CD4-positive, CD25-positive, alpha-beta regulatory T cell (primary cell): ENCODE measurements at regions not wholly inside any gene's neighbourhood (a gene's known extent, or its start where the extent isn't known, plus 50 kb on each side); places are given as distances from the start of the nearest gene placed in this dataset.

ENCODE experiments used
- ATAC-seq, 2 donors: fragments of 150-1000 bp; cut with Tn5 transposase; one replicate each; pipeline ENCODE4 v1.10.0; 2021; ENCODE audit warnings: low read depth in 2 of 2, moderate number of reproducible peaks in 2 of 2, moderate library complexity in 1 of 2
- DNase-seq, 3 donors: peaks; one replicate each; pipeline versions ENCODE4 v3.0.0 to v3.0.0-alpha.2; 2012 to 2022; ENCODE audit warnings: mixed read lengths in 1 of 3
- H3K27ac ChIP-seq: one replicate; pipeline ENCODE4 v1.7.0; 2013; ENCODE audit warnings: mild to moderate bottlenecking, low read length; ENCODE audit not compliant: insufficient read depth, poor library complexity, severe bottlenecking
- H3K27me3 ChIP-seq: one replicate; pipeline ENCODE4 v1.7.0; 2013; ENCODE audit warnings: low read length; ENCODE audit not compliant: control insufficient read depth, insufficient read depth
- H3K36me3 ChIP-seq: one replicate; pipeline ENCODE4 v1.7.0; 2013; ENCODE audit warnings: mild to moderate bottlenecking, low read length, moderate library complexity; ENCODE audit not compliant: control insufficient read depth, insufficient read depth
- H3K4me1 ChIP-seq: 2 replicates; pipeline ENCODE4 v1.7.0; 2013; ENCODE audit warnings: mild to moderate bottlenecking, low read length; ENCODE audit not compliant: insufficient read depth, control insufficient read depth, poor library complexity, severe bottlenecking
- H3K4me3 ChIP-seq: one replicate; pipeline ENCODE4 v1.7.0; 2013; ENCODE audit warnings: low read depth, mild to moderate bottlenecking, low read length, moderate library complexity
- H3K9me3 ChIP-seq, 2 experiments: 1 replicate in 1 of 2; 2 replicates in 1 of 2; pipeline ENCODE4 v1.7.0; 2013; ENCODE audit warnings: low read length in 2 of 2, mild to moderate bottlenecking in 1 of 2, moderate library complexity in 1 of 2; ENCODE audit not compliant: control insufficient read depth in 2 of 2
- H3K27ac Mint-ChIP-seq, 3 donors: one replicate each; pipeline ENCODE4 v1.8.0; 2020 to 2022; ENCODE audit warnings: mild to moderate bottlenecking in 3 of 3, mixed read lengths in 3 of 3, moderate library complexity in 2 of 3
- H3K27me3 Mint-ChIP-seq: one replicate; pipeline ENCODE4 v1.8.0; 2022; ENCODE audit warnings: mild to moderate bottlenecking, mixed read lengths
- H3K36me3 Mint-ChIP-seq: one replicate; pipeline ENCODE4 v1.8.0; 2020; ENCODE audit warnings: mixed read lengths
- H3K4me1 Mint-ChIP-seq, 4 donors: one replicate each; pipeline ENCODE4 v1.8.0; 2020 to 2022; ENCODE audit warnings: mixed read lengths in 4 of 4, mild to moderate bottlenecking in 1 of 4
- H3K4me3 Mint-ChIP-seq, 4 donors: one replicate each; pipeline ENCODE4 v1.8.0; 2020 to 2022; ENCODE audit warnings: mild to moderate bottlenecking in 4 of 4, mixed read lengths in 4 of 4, moderate library complexity in 3 of 4
- H3K9me3 Mint-ChIP-seq, 7 donors: one replicate each; pipeline ENCODE4 v1.8.0; 2020 to 2022; ENCODE audit warnings: mixed read lengths in 7 of 7, mild to moderate bottlenecking in 3 of 7, moderate library complexity in 2 of 7

DNA sequence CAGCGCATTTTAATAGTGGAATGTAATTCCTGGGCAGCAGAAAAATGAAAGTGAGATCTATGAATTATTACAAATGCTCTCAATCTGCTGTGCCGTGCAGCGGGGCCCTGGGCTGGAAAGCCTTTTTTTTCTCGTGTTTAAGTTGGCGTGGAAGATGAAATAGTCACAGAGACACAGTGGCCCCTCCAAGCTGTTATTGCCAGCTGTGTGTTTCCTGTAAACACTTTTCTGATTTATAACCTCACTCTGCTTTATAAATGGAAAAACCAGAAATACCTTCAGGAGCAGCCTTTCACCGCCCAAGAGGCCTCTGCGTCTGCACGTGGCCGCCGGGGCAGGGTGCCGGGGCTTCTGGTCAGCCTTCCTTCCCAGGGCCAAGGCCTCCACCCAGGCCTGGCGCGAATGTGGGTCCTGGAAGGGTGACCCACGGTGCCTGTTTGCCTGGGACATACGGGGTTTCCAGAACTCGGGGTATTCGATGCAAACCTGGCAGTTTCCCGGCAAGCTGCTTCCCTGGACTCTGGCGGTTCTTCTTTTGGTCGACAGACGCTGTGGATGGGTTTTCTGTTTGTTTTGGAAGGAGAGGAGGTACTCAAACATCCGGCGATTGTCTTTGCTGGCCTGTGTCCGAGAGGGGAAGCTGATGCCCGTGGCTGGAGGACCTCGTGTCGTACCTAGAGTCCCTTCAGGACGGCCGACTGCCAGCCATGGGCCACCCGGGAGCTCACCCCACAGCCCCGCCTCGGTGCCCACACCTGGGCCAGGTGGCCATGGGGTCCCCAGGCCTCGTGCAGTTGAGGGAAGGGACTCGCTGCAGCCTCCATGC is 256.7 kb downstream of the PARP8 start:
- Mint-ChIP-seq H3K27ac (no peak overlapping the region), H3K27me3 (peaks cover 4% of the 10 kb centered on the region), H3K9me3 (peaks cover 0 to 4% (median 0%) of the 10 kb centered on the region in 7 donors), H3K4me1 (no peaks in the 10 kb centered on the region), H3K4me3 (no peak overlapping the region), H3K36me3 (no peaks in the 10 kb centered on the region)
- no peaks in the 10 kb centered on the region for H3K4me1 ChIP-seq
- DNase-seq (no peak), ATAC-seq (no peak)
- no peak overlapping the region for H3K4me3 ChIP-seq
- H3K27ac ChIP-seq: no peak overlapping the region
- no peaks in the 10 kb centered on the region for H3K27me3 ChIP-seq
- no peaks in the 10 kb centered on the region for H3K9me3 ChIP-seq
- no peaks in the 10 kb centered on the region for H3K36me3 ChIP-seq

- H3K27me3 Mint-ChIP-seq: peaks cover 4% of the 10 kb centered on the region
- H3K36me3 Mint-ChIP-seq: no peaks in the 10 kb centered on the region
- no peak overlapping the region for H3K27ac Mint-ChIP-seq
- no peak overlapping the region for H3K4me3 Mint-ChIP-seq
- H3K4me3 ChIP-seq: no peak overlapping the region
- H3K4me1 ChIP-seq: no peaks in the 10 kb centered on the region
- ATAC-seq (no peak), DNase-seq (no peak)
- H3K4me1 Mint-ChIP-seq: no peaks in the 10 kb centered on the region
- peaks cover 0 to 4% (median 0%) of the 10 kb centered on the region in 7 donors for H3K9me3 Mint-ChIP-seq
- H3K36me3 ChIP-seq: no peaks in the 10 kb centered on the region
- no peaks in the 10 kb centered on the region for H3K27me3 ChIP-seq
- H3K27ac ChIP-seq: no peak overlapping the region
- no peaks in the 10 kb centered on the region for H3K9me3 ChIP-seq
Measured at GRCh38 chr5:50923768-50924494, 257.5 kb downstream of the PARP8 start.

GRCh38 chr5:50927953-50928352 is 261.5 kb downstream of the PARP8 start:
- Mint-ChIP-seq H3K4me3 (no peak overlapping the region), H3K36me3 (no peaks in the 10 kb centered on the region), H3K9me3 (peaks cover 0 to 4% (median 0%) of the 10 kb centered on the region in 7 donors), H3K27ac (no peak overlapping the region), H3K4me1 (no peaks in the 10 kb centered on the region), H3K27me3 (peaks cover 15% of the 10 kb centered on the region)
- ATAC-seq (no peak), DNase-seq (no peak)
- Histone ChIP-seq H3K27ac (no peak overlapping the region), H3K27me3 (no peaks in the 10 kb centered on the region), H3K9me3 (no peaks in the 10 kb centered on the region), H3K4me3 (no peak overlapping the region), H3K36me3 (no peaks in the 10 kb centered on the region), H3K4me1 (no peaks in the 10 kb centered on the region)

DNA sequence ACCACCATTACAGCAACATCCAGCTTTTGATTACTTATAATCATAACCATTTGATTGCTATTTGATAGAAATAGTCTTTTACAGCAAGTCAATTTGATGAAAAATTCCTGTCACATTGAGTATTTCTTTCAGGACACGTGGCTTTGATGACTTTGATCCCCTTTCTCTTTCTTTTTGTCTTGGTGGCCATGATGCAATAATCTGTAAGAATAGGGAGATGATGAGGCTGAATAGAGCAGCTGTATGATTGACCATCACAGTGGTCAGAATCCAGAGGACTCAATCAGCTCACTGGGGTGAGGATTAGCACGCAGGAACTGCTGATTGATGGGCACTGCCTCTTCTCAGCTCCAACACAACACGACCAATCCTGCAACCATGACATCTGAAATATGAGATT is 262.7 kb downstream of the PARP8 start:
- DNase-seq: no peak
- H3K36me3 ChIP-seq: no peaks in the 10 kb centered on the region
- H3K27me3 ChIP-seq: no peaks in the 10 kb centered on the region
- Mint-ChIP-seq H3K27ac (no peak overlapping the region), H3K4me1 (no peaks in the 10 kb centered on the region), H3K9me3 (peaks cover 0 to 4% (median 0%) of the 10 kb centered on the region in 7 donors), H3K36me3 (no peaks in the 10 kb centered on the region), H3K27me3 (peaks cover 11% of the 10 kb centered on the region), H3K4me3 (no peak overlapping the region)
- no peaks in the 10 kb centered on the region for H3K4me1 ChIP-seq
- H3K9me3 ChIP-seq: no peaks in the 10 kb centered on the region
- ATAC-seq: no peak
- no peak overlapping the region for H3K27ac ChIP-seq
- no peak overlapping the region for H3K4me3 ChIP-seq

- no peaks in the 10 kb centered on the region for H3K9me3 ChIP-seq
- peaks cover 20% of the 10 kb centered on the region for H3K27me3 Mint-ChIP-seq
- H3K4me1 ChIP-seq: no peaks in the 10 kb centered on the region
- H3K27ac ChIP-seq: no peak overlapping the region
- no peaks in the 10 kb centered on the region for H3K36me3 Mint-ChIP-seq
- H3K9me3 Mint-ChIP-seq: peaks cover 0 to 5% (median 0%) of the 10 kb centered on the region in 7 donors
- H3K36me3 ChIP-seq: no peaks in the 10 kb centered on the region
- no peak overlapping the region for H3K4me3 Mint-ChIP-seq
- no peak overlapping the region for H3K27ac Mint-ChIP-seq
- H3K4me3 ChIP-seq: no peak overlapping the region
- H3K27me3 ChIP-seq: no peaks in the 10 kb centered on the region
- no peak for DNase-seq
- no peaks in the 10 kb centered on the region for H3K4me1 Mint-ChIP-seq
- ATAC-seq: no peak
Measured at GRCh38 chr5:50934343-50934742, 267.9 kb downstream of the PARP8 start.

GRCh38 chr5:50945139-50945538 is 278.7 kb downstream of the PARP8 start:
- Mint-ChIP-seq H3K4me1 (no peaks in the 10 kb centered on the region), H3K27ac (no peak overlapping the region)

DNA sequence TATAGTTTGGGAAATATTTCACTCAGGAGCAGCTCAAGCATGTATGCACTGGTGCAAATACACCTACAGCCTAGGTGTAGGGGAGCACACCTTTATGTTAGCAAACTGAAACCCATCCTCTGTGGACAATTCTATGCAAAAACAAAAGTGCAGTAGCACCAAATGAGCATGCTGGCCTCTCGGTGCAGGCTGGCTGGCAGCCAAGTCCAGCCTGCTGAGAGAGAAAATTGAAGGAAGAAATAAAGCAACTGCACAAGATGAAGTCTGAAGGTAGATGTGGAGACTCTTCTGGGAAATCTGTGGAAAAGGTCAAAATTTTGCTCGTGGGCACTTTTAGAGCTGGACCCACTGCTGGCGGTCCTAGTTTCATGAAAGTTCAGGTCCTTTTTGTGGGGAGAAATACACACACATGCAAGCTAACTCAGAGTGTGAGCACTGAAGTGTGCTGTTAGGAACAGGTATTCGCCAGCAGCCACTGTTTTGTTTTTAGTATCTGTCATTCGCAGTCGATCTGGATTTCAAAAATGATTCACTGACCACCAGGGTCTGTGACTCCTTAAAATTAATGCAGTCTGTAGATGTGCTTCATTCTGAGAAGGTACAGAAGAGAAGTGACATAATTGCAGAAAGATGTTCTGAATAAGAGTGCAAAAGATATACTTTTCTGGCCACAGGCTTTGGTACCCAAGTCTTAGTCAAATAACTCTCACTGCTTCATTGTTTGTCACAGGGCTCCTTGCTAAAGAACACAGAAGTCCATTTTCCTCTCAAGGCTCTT is 281.7 kb downstream of the PARP8 start:
- Histone ChIP-seq H3K27me3 (no peaks in the 10 kb centered on the region), H3K27ac (no peak overlapping the region), H3K4me1 (no peaks in the 10 kb centered on the region), H3K9me3 (no peaks in the 10 kb centered on the region), H3K4me3 (no peak overlapping the region), H3K36me3 (no peaks in the 10 kb centered on the region)
- H3K4me1 Mint-ChIP-seq: no peaks in the 10 kb centered on the region
- no peak for ATAC-seq
- no peak overlapping the region for H3K4me3 Mint-ChIP-seq
- no peak overlapping the region for H3K27ac Mint-ChIP-seq
- peaks cover 0 to 21% (median 1%) of the 10 kb centered on the region in 7 donors for H3K9me3 Mint-ChIP-seq
- no peaks in the 10 kb centered on the region for H3K36me3 Mint-ChIP-seq
- peaks cover 13% of the 10 kb centered on the region for H3K27me3 Mint-ChIP-seq
- no peak for DNase-seq

More at GRCh38 chr5:50945139-50945538, 278.7 kb downstream of the PARP8 start:
- Mint-ChIP-seq H3K36me3 (no peaks in the 10 kb centered on the region), H3K4me3 (no peak overlapping the region), H3K9me3 (peaks cover 0 to 34% (median 3%) of the 10 kb centered on the region in 7 donors), H3K27me3 (peaks cover 5% of the 10 kb centered on the region)
- no peak overlapping the region for H3K4me3 ChIP-seq
- no peaks in the 10 kb centered on the region for H3K36me3 ChIP-seq
- ATAC-seq: no peak
- no peaks in the 10 kb centered on the region for H3K9me3 ChIP-seq
- no peaks in the 10 kb centered on the region for H3K27me3 ChIP-seq
- H3K4me1 ChIP-seq: no peaks in the 10 kb centered on the region
- no peak overlapping the region for H3K27ac ChIP-seq
- no peak for DNase-seq
